ENCODE measurements at regions not wholly inside any gene's neighbourhood (a gene's known extent, or its start where the extent isn't known, plus 50 kb on each side); places are given as distances from the start of the nearest gene placed in this dataset.

DNA sequence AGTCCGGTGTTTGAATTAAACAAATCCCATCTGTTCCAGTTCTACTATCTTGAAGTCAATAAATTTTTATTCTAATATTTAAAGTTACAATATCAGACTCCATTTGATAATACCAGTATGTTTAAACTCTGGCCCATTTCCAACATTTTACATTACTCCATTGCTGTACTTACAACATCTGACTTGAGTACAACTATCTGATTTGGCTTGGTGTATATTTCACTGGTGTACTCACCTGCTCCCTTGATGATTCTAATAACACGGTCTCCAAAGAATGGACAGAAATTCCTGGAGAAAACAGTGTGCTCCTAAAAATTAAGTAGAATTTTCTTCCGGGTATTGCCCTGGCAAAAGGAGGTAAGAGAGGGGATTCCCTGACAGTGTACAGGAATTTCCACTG, 680.5 kb upstream of the ADAMTS5 start:
- intact Hi-C loops (cut with DNase I) = no loop called here
- Histone ChIP-seq H3K4me3 (no peak overlapping the region), H3K4me1 (no peaks in the 10 kb centered on the region), H3K9me3 (no peaks in the 10 kb centered on the region), H3K27ac (no peak overlapping the region), H3K36me3 (ENCODE audit: insufficient read depth in 1 of 2, low read depth in 1 of 2) (no peaks in the 10 kb centered on the region), H3K27me3 (ENCODE audit: insufficient read depth in 3 of 3, low read length in 2 of 3) (no peaks in the 10 kb centered on the region)
- WGBS, 3 donors = 58 to 76% (median 71%) methylated on average over 3 of the region's 3 CpGs
- TF ChIP-seq, protein P1, sequence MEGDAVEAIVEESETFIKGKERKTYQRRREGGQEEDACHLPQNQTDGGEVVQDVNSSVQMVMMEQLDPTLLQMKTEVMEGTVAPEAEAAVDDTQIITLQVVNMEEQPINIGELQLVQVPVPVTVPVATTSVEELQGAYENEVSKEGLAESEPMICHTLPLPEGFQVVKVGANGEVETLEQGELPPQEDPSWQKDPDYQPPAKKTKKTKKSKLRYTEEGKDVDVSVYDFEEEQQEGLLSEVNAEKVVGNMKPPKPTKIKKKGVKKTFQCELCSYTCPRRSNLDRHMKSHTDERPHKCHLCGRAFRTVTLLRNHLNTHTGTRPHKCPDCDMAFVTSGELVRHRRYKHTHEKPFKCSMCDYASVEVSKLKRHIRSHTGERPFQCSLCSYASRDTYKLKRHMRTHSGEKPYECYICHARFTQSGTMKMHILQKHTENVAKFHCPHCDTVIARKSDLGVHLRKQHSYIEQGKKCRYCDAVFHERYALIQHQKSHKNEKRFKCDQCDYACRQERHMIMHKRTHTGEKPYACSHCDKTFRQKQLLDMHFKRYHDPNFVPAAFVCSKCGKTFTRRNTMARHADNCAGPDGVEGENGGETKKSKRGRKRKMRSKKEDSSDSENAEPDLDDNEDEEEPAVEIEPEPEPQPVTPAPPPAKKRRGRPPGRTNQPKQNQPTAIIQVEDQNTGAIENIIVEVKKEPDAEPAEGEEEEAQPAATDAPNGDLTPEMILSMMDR (IDR thresholded peaks at IDR 0.05) = no peak
- no peak for DNase-seq
- ATAC-seq = no peak

DNA sequence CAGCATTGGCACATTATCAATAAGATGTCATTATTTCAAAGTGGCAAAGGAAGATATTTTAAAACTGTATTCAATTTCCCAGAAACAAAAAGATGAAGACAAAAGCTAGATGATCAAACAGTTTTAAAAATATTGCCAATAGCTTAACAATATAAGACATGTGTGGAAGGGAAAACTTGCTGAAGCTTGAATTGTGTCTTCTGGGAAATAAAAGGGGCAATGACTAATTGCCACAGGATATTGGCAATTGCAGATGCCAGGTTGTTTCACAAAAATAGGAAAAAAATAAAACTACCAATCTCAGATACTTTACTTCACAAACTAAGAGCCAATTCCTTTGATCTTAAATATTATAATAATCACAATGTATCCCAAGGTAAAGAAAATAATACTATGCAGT, 679.8 kb upstream of the ADAMTS5 start:
- TF ChIP-seq, protein P1 (IDR thresholded peaks at IDR 0.05) = no peak
- H3K9me3 ChIP-seq = no peaks in the 10 kb centered on the region
- ATAC-seq (no peak), DNase-seq (no peak)
- H3K36me3 ChIP-seq (ENCODE audit: insufficient read depth in 1 of 2, low read depth in 1 of 2) = no peaks in the 10 kb centered on the region
- no peaks in the 10 kb centered on the region for H3K4me1 ChIP-seq
- no peak overlapping the region for H3K4me3 ChIP-seq
- H3K27ac ChIP-seq = no peak overlapping the region
- intact Hi-C loops (cut with DNase I) = no loop called here
- no peaks in the 10 kb centered on the region for H3K27me3 ChIP-seq (ENCODE audit: insufficient read depth in 3 of 3, low read length in 2 of 3)

DNA sequence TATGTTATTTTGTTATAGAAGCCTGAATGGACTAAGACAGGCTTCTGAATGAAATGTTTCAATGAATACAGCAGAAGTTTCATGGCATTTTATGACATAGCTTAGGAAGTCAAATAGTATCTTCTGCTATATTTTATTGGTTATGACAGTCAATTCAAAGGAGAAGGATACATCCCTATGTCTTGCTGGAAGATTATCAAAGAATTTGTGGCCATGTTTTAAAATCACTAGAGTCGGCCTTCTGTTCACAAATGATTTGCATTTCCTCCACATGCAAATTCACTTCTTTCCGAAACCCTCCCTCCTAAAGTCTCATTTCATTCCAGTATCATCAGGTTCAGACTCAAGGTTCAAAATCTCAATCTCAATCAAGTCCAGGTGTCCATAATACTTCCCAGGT, 679.2 kb upstream of the ADAMTS5 start:
- TF ChIP-seq, protein P1 (IDR thresholded peaks at IDR 0.05) = no peak
- H3K4me1 ChIP-seq = no peaks in the 10 kb centered on the region
- ATAC-seq = no peak
- H3K9me3 ChIP-seq = no peaks in the 10 kb centered on the region
- H3K36me3 ChIP-seq (ENCODE audit: insufficient read depth in 1 of 2, low read depth in 1 of 2) = no peaks in the 10 kb centered on the region
- no peaks in the 10 kb centered on the region for H3K27me3 ChIP-seq (ENCODE audit: insufficient read depth in 3 of 3, low read length in 2 of 3)
- 93 to 96% (median 95%) methylated on average over 2 of the region's 2 CpGs for WGBS, 3 donors
- H3K4me3 ChIP-seq = no peak overlapping the region
- intact Hi-C loops (cut with DNase I) = no loop called here
- H3K27ac ChIP-seq = no peak overlapping the region
- DNase-seq = no peak

DNA sequence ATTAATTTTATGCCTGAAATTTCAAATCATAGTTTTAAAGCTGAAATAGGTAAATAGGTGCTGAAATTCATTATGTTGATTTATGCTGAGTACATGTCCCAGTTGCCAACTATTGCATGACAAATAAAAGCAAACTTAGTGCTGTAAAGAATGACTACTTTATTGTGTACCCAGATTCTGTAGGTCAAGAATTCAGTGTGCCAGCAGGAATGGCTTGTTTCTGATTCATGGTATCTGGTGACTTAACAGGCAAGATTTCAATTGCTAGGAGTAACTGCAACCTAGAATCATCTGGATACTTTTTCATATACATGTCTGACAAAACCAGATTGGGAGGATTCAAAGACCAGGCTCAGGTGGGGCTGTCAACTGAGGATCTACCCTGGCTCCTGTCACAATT, 678.4 kb upstream of the ADAMTS5 start:
- H3K27ac ChIP-seq = no peak overlapping the region
- intact Hi-C loops (cut with DNase I) = no loop called here
- DNase-seq (no peak), ATAC-seq (no peak)
- H3K9me3 ChIP-seq = no peaks in the 10 kb centered on the region
- no peaks in the 10 kb centered on the region for H3K36me3 ChIP-seq (ENCODE audit: insufficient read depth in 1 of 2, low read depth in 1 of 2)
- no peaks in the 10 kb centered on the region for H3K27me3 ChIP-seq (ENCODE audit: insufficient read depth in 3 of 3, low read length in 2 of 3)
- TF ChIP-seq, protein P1 (IDR thresholded peaks at IDR 0.05) = no peak
- no peak overlapping the region for H3K4me3 ChIP-seq
- no peaks in the 10 kb centered on the region for H3K4me1 ChIP-seq

DNA sequence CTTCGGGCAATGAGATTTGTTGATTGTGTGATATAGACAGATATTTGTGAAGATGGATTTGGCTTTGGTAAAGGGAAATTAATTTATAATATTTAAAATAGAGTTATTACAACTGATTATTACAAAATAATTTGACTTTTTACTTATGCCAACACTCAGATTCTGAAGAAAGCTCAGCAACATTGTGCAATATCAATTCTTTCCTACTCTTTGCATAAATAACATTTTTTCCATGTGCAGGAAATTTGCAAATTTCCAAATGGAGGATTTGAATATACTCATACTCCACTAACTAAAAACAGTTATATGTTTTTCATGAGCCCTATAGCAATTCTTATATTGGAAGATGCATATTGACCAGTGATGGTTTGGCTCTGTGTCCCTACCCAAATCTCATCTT, 676.4 kb upstream of the ADAMTS5 start:
- Histone ChIP-seq H3K27me3 (ENCODE audit: insufficient read depth in 3 of 3, low read length in 2 of 3) (no peaks in the 10 kb centered on the region), H3K9me3 (no peaks in the 10 kb centered on the region), H3K4me3 (no peak overlapping the region), H3K27ac (no peak overlapping the region), H3K4me1 (no peaks in the 10 kb centered on the region), H3K36me3 (ENCODE audit: insufficient read depth in 1 of 2, low read depth in 1 of 2) (no peaks in the 10 kb centered on the region)
- intact Hi-C loops (cut with DNase I) = no loop called here
- 95 to 98% (median 97%) methylated on average over 1 of the region's 1 CpG for WGBS, 3 donors
- TF ChIP-seq, protein P1 (IDR thresholded peaks at IDR 0.05) = no peak
- no peak for DNase-seq
- ATAC-seq = no peak

All from psoas muscle (tissue), 7 donors.